Mucosa of rectum (tissue), 2 donors: ENCODE measurements at regions not wholly inside any gene's neighbourhood (a gene's known extent, or its start where the extent isn't known, plus 50 kb on each side); places are given as distances from the start of the nearest gene placed in this dataset.
A peak's percentile ranks its signal among the peaks of the same experiment; 100 is the strongest.

Source experiments
- H3K27ac ChIP-seq, 2 donors: one replicate each; pipeline ENCODE4 v1.7.0; 2013; ENCODE audit warnings: inconsistent platforms in 2 of 2, low read depth in 2 of 2, low read length in 2 of 2
- H3K27me3 ChIP-seq, 2 donors: one replicate each; pipeline ENCODE4 v1.7.0; 2013; ENCODE audit warnings: low read length in 2 of 2; ENCODE audit not compliant: control insufficient read depth in 2 of 2, insufficient read depth in 2 of 2
- H3K36me3 ChIP-seq, 2 donors: one replicate each; pipeline ENCODE4 v1.7.0; 2013; ENCODE audit warnings: low read length in 2 of 2; ENCODE audit not compliant: control insufficient read depth in 2 of 2, insufficient read depth in 2 of 2
- H3K4me1 ChIP-seq, 2 donors: one replicate each; pipeline ENCODE4 v1.7.0; 2013; ENCODE audit warnings: low read length in 2 of 2, mild to moderate bottlenecking in 1 of 2; ENCODE audit not compliant: control insufficient read depth in 2 of 2, insufficient read depth in 2 of 2
- H3K4me3 ChIP-seq, 2 donors: one replicate each; pipeline ENCODE4 v1.7.0; 2013; ENCODE audit warnings: low read length in 2 of 2
- H3K9ac ChIP-seq, 2 donors: one replicate each; pipeline ENCODE4 v1.7.0; 2013; ENCODE audit warnings: low read length in 2 of 2, low read depth in 1 of 2, mild to moderate bottlenecking in 1 of 2
- H3K9me3 ChIP-seq, 2 donors: one replicate each; pipeline ENCODE4 v1.7.0; 2013; ENCODE audit warnings: low read length in 2 of 2; ENCODE audit not compliant: control insufficient read depth in 2 of 2
- donor health status: healthy.
- donor health status: Normal muscosa, but diverticular disease.

DNA sequence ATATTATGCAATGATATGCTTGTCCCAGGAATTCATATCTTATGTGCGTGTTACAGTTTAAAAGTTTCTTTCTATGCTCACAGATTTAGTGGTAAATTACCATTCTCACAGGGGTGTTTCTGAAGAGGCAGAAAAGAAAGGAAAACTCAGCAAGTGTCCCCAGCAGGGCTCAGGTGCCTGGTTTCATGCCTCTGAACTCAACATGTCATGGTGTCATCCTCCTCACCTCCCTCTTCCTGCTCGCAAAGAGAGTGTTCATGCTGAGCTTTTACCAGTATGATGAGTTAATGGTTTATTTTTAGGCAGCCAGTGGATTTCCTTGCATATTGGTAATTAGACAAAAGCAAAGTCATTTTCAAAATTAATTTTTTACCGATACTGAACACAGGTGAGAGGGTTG, 492.9 kb upstream of the ZEB2 start:
- H3K27ac ChIP-seq = no peak overlapping the region
- no peaks in the 10 kb centered on the region for H3K4me1 ChIP-seq
- no peak overlapping the region for H3K4me3 ChIP-seq
- H3K9ac ChIP-seq = no peak overlapping the region
- H3K9me3 ChIP-seq = no peaks in the 10 kb centered on the region
- no peaks in the 10 kb centered on the region for H3K36me3 ChIP-seq
- no peaks in the 10 kb centered on the region for H3K27me3 ChIP-seq

- no peak overlapping the region for H3K4me3 ChIP-seq
- no peak overlapping the region for H3K9ac ChIP-seq
- H3K4me1 ChIP-seq = no peaks in the 10 kb centered on the region
- H3K9me3 ChIP-seq = no peaks in the 10 kb centered on the region
- no peak overlapping the region for H3K27ac ChIP-seq
- no peaks in the 10 kb centered on the region for H3K27me3 ChIP-seq
- H3K36me3 ChIP-seq = no peaks in the 10 kb centered on the region
These were observed 492.3 kb upstream of the ZEB2 start for GRCh38 chr2:145012214-145012670.

GRCh38 chr2:145010635-145011034, 490.7 kb upstream of the ZEB2 start:
- no peaks in the 10 kb centered on the region for H3K4me1 ChIP-seq
- H3K9ac ChIP-seq = no peak overlapping the region
- no peaks in the 10 kb centered on the region for H3K36me3 ChIP-seq
- no peaks in the 10 kb centered on the region for H3K9me3 ChIP-seq
- H3K27me3 ChIP-seq = no peaks in the 10 kb centered on the region
- H3K27ac ChIP-seq = no peak overlapping the region
- H3K4me3 ChIP-seq = no peak overlapping the region

DNA sequence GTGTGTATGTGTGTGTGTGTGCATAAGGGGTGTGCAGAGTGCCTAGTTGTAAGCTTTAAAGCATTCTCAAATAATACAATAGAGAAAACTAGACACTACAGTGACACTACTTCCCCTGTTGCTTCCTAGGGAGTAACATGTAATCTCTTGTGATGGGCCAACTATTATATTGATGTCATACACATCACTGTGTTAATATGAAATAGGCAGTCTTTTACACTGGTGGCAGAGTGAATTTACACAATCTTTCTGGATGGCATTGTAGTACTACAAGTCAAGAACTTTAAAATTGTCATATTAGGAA, 488.0 kb upstream of the ZEB2 start:
- Histone ChIP-seq H3K4me3 (no peak overlapping the region), H3K36me3 (no peaks in the 10 kb centered on the region), H3K27ac (no peak overlapping the region), H3K9me3 (no peaks in the 10 kb centered on the region), H3K27me3 (no peaks in the 10 kb centered on the region), H3K9ac (no peak overlapping the region), H3K4me1 (no peaks in the 10 kb centered on the region)

- H3K4me3 ChIP-seq = no peak overlapping the region
- no peaks in the 10 kb centered on the region for H3K27me3 ChIP-seq
- no peaks in the 10 kb centered on the region for H3K4me1 ChIP-seq
- no peak overlapping the region for H3K9ac ChIP-seq
- no peaks in the 10 kb centered on the region for H3K36me3 ChIP-seq
- H3K9me3 ChIP-seq = no peaks in the 10 kb centered on the region
- H3K27ac ChIP-seq = peak overlapping the region in 1 of 2 donors; percentile 13
These were observed 487.4 kb upstream of the ZEB2 start for GRCh38 chr2:145007093-145007959.

- Histone ChIP-seq H3K4me3 (no peak overlapping the region), H3K9ac (no peak overlapping the region), H3K27ac (no peak overlapping the region), H3K4me1 (no peaks in the 10 kb centered on the region), H3K36me3 (no peaks in the 10 kb centered on the region), H3K27me3 (no peaks in the 10 kb centered on the region), H3K9me3 (no peaks in the 10 kb centered on the region)
These were observed 482.7 kb upstream of the ZEB2 start for GRCh38 chr2:145002624-145003023.

GRCh38 chr2:145000376-145000775, 480.5 kb upstream of the ZEB2 start:
- Histone ChIP-seq H3K4me1 (no peaks in the 10 kb centered on the region), H3K9ac (no peak overlapping the region), H3K36me3 (no peaks in the 10 kb centered on the region), H3K9me3 (no peaks in the 10 kb centered on the region), H3K27me3 (no peaks in the 10 kb centered on the region), H3K4me3 (no peak overlapping the region), H3K27ac (no peak overlapping the region)

DNA sequence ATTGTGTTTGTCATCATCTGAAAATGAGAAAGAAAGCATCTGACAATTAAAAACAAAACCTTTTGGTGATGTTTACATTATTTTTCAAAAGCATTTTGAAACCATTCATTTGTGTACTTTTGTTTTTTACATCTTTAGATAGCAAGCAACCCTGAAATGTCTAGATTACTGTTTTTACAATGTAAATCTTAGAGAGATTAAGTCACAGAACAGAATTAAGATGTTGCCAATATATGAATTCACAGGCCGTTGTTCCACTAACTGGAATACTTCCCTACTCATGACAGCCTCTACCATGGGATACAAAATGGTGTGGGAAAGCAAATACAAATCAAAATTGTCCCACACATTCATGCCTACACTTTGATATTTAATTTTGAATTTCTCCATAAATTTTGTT, 480.0 kb upstream of the ZEB2 start:
- no peaks in the 10 kb centered on the region for H3K36me3 ChIP-seq
- no peaks in the 10 kb centered on the region for H3K9me3 ChIP-seq
- no peak overlapping the region for H3K27ac ChIP-seq
- H3K27me3 ChIP-seq = no peaks in the 10 kb centered on the region
- no peak overlapping the region for H3K4me3 ChIP-seq
- H3K9ac ChIP-seq = no peak overlapping the region
- H3K4me1 ChIP-seq = no peaks in the 10 kb centered on the region

DNA sequence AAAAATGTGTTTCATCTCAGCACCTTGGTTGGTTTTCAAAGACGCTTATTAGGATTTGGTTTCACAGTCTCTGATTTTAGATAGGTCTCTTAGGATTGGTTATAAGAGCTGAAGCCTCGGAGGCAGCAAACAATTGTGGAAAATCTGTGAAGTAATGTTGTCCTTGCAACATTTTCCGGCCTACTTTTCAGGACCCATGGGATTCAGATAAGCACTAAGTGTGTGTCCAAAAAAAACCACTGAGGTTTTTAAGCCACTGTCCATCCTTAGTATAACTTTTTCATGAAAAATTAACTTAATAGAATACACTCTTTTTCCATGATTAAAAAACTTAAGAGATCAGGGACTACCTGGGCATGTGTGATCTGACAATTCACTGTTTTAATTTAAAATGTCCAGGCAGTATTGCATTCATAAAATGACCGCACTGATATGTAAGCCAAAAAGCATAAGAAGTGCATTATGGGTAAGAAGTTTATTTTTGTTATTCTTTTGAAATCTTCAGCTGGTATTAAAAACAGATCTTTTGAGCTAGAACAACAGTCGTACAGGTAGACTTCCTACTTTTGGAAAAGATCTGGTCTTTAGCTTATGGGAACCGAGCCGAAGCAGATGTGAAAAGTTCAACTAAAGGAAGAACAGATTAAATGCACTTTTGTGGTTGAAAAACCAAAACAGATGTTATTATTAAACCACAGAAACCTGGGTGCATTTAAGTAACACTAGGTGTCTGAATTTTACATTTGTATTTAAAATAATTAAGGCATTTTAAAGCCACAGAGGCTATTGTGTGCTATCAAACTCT, 479.4 kb upstream of the ZEB2 start:
- Histone ChIP-seq H3K9me3 (no peaks in the 10 kb centered on the region), H3K27ac (no peak overlapping the region), H3K9ac (no peak overlapping the region), H3K36me3 (no peaks in the 10 kb centered on the region), H3K4me3 (no peak overlapping the region), H3K27me3 (no peaks in the 10 kb centered on the region), H3K4me1 (no peaks in the 10 kb centered on the region)

- no peak overlapping the region for H3K27ac ChIP-seq
- H3K4me3 ChIP-seq = no peak overlapping the region
- H3K9ac ChIP-seq = no peak overlapping the region
- no peaks in the 10 kb centered on the region for H3K27me3 ChIP-seq
- H3K4me1 ChIP-seq = no peaks in the 10 kb centered on the region
- no peaks in the 10 kb centered on the region for H3K9me3 ChIP-seq
- H3K36me3 ChIP-seq = no peaks in the 10 kb centered on the region
These were observed 478.5 kb upstream of the ZEB2 start for GRCh38 chr2:144998435-144998834.
